ENCODE measurements at regions not wholly inside any gene's neighbourhood (a gene's known extent, or its start where the extent isn't known, plus 50 kb on each side); places are given as distances from the start of the nearest gene placed in this dataset.

DNA sequence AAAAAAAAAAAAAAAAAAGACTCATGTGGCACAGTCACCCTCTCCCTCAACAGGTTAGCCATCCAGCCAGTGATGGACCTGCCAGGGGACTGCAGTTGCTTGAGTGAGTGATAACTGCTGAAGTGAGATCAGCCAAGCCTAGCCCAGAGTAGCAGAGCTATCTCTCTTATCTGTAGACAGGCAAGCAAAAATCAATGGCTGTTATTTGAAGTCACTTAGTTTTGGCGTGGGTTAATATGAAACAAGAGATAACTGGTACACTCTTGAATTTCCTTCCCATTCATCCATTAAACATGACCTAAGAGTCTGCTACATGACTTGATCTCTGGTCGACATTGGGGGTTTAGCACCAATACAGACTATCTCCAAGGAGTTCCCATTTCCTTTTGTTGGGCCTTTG, 51.2 kb upstream of the TNIK start:
- Histone ChIP-seq H2BK20ac (ENCODE audit: low read depth, low read length, poor library complexity, severe bottlenecking) (no peak overlapping the region), H2BK120ac (ENCODE audit: low read depth, low read length, poor library complexity, severe bottlenecking) (no peak overlapping the region), H3K14ac (ENCODE audit: insufficient read depth, low read length) (no peak overlapping the region), H2BK15ac (ENCODE audit: low read depth, low read length) (no peak overlapping the region), H2BK5ac (ENCODE audit: insufficient read length, low read length) (no peak overlapping the region), H3K56ac (ENCODE audit: insufficient read length, low read depth, low read length) (no peak overlapping the region), H3K23me2 (ENCODE audit: insufficient read length, low read depth, low read length, poor library complexity, severe bottlenecking) (no peaks in the 10 kb centered on the region), H4K20me1 (ENCODE audit: control insufficient read depth, insufficient read depth, insufficient read length) (no peaks in the 10 kb centered on the region), H3K9me3 (ENCODE audit: control insufficient read depth, low read depth, low read length) (no peaks in the 10 kb centered on the region), H2BK12ac (ENCODE audit: insufficient read length, low read depth, low read length) (no peak overlapping the region), H3K79me1 (ENCODE audit: insufficient read depth, low read depth, low read length, poor library complexity, severe bottlenecking) (no peaks in the 10 kb centered on the region), H3K27me3 (ENCODE audit: insufficient read depth, low read length) (no peaks in the 10 kb centered on the region), H3K4ac (ENCODE audit: low read depth, low read length) (no peak overlapping the region), H3K23ac (ENCODE audit: insufficient read length, low read depth, low read length) (no peak overlapping the region), H3K79me2 (ENCODE audit: insufficient read depth, low read length) (no peaks in the 10 kb centered on the region), H2AK5ac (ENCODE audit: insufficient read length, low read length) (no peak overlapping the region), H3K27ac (ENCODE audit: insufficient read length, low read depth, low read length) (no peak overlapping the region), H3K4me1 (ENCODE audit: insufficient read depth, low read length) (no peaks in the 10 kb centered on the region), H3K4me2 (ENCODE audit: insufficient read depth, insufficient read length, low read length) (no peak overlapping the region), H4K91ac (ENCODE audit: insufficient read length, low read depth, low read length) (no peak overlapping the region), H4K5ac (ENCODE audit: insufficient read length, low read depth, low read length) (no peak overlapping the region), H4K8ac (replicated peaks; ENCODE audit: insufficient read length, low read depth, low read length) (no peak overlapping the region), H3T11ph (ENCODE audit: low read length) (no peak overlapping the region), H3K9ac (ENCODE audit: extremely low read depth, insufficient read length, low read length) (no peak overlapping the region), H3K18ac (ENCODE audit: insufficient read length, low read depth, low read length) (no peak overlapping the region), H2AFZ (ENCODE audit: low read length) (no peak overlapping the region)
- no peaks in the 10 kb centered on the region; the same call in 1 of the 2 replicates for H3K27me3 Mint-ChIP-seq (ENCODE audit: low read depth)
- no peak for DNase-seq
- no peaks in the 10 kb centered on the region; a peak in 1 of 5 replicates for H3K9me3 Mint-ChIP-seq
- H3K4me3 Mint-ChIP-seq = no peak overlapping the region
- WGBS (ENCODE audit: extremely low coverage, insufficient read length, low lambda C conversion rate) = no CpG with 5 or more reads among the region's 2 CpGs
- no peak overlapping the region for H3K27ac Mint-ChIP-seq
- TF ChIP-seq, protein P1, sequence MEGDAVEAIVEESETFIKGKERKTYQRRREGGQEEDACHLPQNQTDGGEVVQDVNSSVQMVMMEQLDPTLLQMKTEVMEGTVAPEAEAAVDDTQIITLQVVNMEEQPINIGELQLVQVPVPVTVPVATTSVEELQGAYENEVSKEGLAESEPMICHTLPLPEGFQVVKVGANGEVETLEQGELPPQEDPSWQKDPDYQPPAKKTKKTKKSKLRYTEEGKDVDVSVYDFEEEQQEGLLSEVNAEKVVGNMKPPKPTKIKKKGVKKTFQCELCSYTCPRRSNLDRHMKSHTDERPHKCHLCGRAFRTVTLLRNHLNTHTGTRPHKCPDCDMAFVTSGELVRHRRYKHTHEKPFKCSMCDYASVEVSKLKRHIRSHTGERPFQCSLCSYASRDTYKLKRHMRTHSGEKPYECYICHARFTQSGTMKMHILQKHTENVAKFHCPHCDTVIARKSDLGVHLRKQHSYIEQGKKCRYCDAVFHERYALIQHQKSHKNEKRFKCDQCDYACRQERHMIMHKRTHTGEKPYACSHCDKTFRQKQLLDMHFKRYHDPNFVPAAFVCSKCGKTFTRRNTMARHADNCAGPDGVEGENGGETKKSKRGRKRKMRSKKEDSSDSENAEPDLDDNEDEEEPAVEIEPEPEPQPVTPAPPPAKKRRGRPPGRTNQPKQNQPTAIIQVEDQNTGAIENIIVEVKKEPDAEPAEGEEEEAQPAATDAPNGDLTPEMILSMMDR (conservative IDR thresholded peaks at IDR 0.05) = no peak
- H3K4me1 Mint-ChIP-seq = no peaks in the 10 kb centered on the region
- no peaks in the 10 kb centered on the region for H3K36me3 Mint-ChIP-seq (ENCODE audit: insufficient read depth in 1 of 3, low read depth in 3 of 3)
